ENCODE measurements at regions not wholly inside any gene's neighbourhood (a gene's known extent, or its start where the extent isn't known, plus 50 kb on each side); places are given as distances from the start of the nearest gene placed in this dataset.

DNA sequence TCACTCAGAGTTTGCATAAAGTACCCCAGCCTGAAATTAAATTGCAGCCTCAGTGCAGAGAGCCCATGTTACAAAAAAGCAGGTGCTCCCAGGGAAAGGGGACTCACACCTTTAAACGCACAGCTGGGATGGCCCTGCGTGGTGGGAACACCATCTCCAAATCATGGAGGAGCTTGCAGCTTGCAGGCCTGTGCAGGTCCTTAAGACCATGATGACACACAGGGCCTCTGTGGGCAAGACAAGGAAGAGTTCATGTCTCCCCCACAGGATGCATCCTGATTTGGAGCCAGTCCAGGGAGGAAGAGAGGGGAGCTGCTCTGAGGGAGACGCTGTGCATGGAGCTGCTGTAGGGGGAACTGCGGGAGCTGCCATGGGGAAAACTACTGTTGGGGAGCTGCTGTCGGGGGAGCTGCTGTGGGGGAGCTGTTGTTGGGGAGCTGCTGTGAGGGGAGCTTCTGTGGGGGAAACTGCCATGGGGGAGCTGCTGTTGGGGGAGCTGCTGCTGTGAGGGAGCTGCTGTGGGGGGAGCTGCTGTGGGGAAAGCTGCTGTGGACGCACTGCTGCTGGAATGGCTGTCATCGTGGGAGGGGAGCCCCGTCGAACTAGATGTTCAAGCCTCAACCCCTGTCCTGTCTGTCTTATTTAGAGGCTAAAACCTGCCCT, 113.9 kb downstream of the MATN1 start:
- no peak for DNase-seq (ENCODE audit: low spot score)

DNA sequence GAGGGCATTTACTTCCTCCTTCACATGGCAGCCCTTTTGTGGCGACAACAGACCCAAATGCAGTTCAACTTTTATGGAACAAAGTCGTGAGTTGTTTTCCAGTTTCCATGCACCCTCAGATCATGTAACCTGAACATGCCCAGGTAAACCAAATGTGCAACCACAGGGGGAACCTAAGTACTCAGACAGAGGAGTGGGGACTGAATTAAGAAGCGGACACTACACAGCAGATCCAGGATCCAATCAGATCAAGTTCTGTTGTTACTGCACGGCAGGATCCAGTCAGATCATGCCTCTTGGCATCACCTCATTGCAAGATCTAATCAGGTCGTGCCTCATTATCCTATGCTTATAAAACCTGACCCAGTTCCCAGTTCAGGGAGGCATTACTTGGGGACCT, 115.7 kb downstream of the MATN1 start:
- no peak for DNase-seq (ENCODE audit: low spot score)

DNA sequence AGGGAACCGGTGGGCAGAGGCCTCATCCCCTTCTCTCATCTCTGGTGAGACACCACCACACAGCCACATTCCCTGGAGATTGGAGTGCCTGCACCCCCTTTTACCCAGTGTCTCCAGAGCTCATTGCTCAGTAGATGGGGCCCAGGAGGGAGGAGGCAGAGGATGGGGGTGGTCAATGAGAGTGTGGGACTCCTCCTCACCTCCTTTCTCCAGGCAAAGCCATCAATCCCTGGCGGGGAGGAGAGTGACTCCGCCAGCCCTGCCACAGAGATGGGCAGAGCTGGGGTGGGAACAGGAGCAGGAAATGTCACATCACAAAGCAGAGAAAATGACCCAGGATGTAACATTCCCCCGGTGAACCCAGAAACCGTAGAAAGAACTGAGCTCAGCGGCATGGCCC, 117.2 kb downstream of the MATN1 start:
- DNase-seq (ENCODE audit: low spot score): no peak

DNA sequence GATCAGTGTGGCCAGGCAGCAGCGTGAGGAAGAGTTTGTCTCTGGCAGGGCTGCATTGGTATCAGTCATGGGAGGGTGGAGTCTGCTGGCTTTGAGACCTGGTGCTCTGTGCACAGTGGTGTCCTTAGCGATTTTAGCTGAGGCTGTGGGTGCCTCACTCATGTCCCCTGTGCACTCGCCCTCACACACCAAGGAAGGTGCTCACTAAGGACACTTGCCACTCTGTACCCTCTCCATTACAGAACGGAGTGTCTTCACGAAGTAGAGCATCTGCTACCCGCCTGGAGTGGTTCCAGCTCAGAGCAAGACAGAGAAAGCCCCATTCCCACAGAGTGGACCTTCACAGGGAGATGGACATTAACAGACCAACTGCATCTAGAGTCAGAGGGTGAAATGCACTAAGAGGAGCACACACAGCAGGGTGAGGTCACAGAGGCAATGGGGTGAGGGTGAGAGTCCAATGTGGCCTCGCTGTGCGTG, 117.9 kb downstream of the MATN1 start:
- no peak for DNase-seq (ENCODE audit: low spot score)

DNA sequence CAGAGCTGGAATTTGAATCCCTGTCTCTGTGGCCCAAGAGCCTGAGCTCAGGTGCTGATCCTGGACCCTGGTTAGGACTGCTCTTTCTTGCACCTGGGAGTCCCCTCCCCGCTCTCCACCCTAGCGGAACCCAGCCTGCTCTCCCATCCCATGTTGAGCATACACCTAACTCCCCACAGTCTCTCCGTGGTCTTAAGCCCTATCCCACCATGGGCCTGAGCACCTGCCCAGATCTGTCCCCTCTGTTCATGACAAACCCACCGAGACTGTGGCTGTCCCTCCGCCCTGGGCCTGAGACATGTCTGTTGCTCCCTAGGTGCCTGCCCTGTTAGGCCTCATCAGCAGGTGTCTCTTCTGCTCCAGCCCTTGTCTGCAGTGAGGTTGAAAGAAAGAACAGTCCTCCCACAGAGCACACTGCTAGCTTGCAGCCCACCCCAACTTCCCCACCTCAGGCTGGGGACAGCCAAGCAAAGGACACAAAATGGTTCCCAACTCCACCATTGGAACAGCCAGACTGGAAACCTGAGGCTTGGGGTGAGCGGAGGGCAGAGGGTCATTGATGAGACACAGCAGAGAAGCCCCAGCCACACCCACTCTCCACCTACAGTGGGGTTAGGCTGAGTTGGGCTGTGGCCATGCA, 118.5 kb downstream of the MATN1 start:
- DNase-seq (ENCODE audit: low spot score): no peak

DNA sequence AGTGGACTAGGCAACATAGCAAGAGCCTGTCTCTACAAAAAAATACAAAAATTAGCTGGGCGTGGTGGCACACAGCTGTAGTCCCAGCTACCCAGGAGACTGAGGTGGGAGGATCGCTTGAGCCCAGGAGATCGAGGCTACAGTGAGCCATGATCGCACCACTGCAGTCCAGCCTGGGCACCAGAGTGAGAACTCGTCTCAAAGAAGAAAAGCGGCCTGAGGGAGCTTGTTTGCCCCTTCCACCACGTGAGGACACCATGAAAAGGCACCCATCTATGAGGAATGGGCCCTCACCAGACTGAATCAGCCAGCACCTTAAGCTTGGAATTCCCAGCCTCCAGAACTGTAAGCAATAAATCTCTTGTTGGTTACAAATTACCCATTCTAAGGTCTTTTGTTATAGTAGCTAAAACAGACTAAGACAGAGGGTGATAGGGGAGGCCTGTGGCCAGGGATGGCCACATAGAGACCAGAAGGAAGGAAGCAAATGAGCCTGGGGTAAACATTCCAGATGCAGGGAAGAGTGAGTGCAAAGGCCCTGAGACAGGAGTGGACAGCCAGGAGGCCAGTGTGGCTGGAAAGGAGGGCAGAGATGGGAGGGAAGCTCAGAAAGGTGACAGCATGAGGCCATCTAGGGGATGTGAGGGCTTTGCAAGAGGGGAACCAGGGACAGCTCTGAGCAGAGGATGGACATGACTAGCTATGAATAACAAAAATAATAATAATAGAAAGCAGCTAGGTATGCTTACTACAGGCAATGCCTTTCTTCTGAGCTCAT, 120.1 kb downstream of the MATN1 start:
- DNase-seq (ENCODE audit: low spot score): no peak

DNA sequence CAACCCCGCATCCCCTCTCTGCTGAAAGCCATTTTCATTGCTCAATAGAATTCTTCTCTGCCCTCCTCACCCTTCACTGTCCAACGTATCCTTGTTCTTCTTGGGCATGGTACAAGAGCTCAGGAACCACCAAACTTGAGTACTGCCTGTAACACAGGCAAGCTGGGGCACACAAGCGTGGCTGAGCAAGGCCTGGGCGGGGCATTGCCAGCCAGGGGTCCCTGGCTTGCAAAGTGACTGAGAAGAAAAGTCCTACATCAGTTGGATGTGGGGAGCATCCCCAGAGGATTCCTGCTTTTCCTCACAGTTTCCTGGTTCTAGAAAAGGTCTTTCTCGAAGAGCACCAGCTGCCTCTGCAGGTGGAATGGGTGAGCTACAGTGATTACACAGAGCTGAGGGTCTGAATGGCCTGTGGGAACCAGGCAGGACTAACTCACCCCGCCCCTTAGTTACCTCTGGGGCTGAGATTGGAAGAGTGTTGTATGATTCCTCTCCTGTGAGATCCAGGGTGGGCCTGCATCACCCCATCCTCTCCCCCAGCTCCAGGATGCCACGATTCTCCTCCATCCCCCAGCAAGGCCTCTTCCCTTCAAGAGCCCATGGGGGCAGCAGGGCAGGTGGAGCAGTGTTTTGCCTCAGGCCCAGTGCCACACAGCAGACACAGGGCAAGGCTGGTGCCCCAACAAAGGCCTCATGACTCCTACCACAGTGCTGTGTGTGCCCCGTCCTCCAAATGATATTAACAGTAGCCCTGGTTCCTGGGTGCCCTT, 121.9 kb downstream of the MATN1 start:
- DNase-seq (ENCODE audit: low spot score): no peak

DNA sequence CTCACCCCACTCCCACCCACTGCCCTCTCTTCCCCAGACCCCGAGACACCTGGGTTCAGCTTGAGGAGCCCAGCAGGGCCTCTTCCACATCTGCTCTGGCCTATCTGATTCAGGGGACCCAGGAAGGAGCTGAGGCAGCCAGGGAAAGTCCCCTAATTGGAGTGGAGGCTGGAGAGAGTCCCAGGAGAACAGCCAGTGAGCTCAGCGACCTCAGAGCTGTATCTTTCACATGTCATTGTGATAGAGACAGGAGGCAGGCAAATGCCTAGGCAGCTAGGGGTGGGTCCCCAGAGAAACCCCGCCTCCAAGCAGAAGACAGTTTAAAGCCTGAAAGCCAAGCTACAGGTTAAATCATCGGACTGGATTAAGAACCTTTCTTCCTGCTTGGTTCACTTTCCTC, 122.7 kb downstream of the MATN1 start:
- DNase-seq (ENCODE audit: low spot score): no peak

DNA sequence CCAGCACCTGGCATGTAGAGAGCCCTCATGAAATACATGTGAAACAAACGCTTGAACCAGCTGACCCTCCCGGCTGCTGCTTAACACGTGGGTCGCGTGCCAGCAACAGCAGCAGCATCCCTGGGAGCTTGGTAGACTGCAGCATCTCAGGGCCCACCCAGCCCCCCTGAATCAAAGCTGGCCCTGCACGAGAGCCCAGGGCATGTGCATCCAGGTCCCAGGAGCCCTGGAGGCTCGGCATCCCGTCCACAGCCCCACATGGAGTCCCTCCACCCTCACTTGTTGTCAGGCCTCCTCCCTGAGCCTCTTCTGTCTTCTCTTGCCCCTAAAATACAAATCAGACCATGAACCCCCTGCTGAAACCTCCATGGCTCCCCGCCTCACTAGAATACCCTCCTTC, 123.1 kb downstream of the MATN1 start:
- DNase-seq (ENCODE audit: low spot score): no peak

DNA sequence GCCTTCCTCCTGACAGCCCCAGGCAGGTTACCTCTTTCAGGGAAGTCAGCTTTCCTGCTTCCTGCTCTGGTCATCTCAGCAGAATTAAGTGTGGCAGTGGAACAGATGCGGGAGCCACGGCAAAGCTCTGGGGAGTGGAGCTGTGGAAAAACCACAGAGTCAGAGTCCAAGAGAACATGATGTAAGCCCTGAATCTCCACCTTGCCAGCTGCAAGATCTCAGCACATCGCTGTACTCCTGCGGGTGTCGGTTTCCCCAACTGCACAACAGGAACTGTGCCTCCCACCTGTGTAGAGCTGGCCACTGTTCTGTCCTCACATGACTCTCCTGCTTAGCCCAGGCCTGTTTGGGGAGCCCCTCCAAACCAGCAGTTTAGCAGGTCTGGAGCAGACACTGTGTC, 123.7 kb downstream of the MATN1 start:
- no peak for DNase-seq (ENCODE audit: low spot score)

DNA sequence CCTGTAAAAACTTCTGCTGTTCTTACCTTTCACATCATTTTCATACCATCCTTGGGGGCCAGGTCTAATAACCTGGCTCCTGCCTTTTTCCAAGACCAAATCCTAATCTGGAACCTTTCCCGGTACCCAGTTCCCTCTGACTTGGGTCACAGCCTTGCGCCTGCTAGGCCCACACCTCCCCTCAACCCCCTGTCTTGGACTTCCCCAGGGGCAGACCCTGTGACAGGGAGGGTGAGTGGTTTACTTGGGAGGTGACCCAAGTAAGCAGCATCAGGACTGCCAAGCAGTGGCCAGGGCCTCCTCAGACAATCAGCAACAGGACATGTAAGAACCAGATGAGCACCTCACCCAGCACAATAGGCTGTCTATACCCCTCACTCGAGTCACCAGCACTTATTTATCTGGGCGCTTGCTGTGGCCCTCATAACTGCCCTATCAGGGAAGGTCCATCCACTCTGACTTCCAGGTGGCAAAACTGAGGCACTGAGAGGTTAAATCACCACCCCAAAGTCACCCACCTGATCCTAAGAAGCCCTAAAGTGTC, 124.7 kb downstream of the MATN1 start:
- DNase-seq (ENCODE audit: low spot score): no peak

DNA sequence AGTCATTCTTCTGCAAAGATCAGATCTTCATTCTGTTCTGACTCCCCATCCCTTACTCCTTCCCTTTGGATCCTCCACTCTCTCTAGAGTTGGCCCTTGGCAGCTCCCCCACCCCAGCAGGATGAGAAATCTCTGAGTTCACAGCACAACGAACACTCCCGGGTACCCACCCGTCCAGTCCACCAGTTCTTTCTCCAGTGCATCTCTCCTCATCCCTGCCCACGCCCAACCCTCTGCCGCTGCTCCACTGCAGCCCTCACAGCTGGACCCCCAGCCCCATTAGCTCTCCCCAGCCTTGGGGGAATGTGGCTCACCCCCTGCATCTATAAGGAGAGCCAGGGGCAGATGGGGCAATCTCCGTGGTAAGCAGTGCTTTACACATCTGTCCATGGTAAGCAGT, 125.7 kb downstream of the MATN1 start:
- DNase-seq (ENCODE audit: low spot score): no peak

DNA sequence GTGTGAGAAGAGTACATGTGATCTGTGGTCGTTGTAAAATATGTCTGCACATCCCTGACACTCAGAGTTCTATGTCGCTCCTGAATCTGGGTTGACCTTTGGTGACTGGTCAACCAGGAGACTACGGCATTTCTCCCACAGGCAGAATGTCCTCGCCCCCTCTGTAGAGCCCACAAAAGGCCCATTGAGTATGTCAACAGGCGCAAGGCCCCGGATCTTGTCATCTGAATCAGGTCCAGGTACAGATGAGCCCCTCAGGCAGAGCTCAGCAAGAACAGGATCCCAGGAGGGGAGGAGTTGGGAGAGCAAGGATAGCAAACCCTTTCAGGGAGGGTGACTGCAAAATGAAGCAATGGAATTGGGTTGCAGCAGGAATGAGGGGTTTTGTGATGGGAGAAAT, 126.5 kb downstream of the MATN1 start:
- DNase-seq (ENCODE audit: low spot score): no peak

DNA sequence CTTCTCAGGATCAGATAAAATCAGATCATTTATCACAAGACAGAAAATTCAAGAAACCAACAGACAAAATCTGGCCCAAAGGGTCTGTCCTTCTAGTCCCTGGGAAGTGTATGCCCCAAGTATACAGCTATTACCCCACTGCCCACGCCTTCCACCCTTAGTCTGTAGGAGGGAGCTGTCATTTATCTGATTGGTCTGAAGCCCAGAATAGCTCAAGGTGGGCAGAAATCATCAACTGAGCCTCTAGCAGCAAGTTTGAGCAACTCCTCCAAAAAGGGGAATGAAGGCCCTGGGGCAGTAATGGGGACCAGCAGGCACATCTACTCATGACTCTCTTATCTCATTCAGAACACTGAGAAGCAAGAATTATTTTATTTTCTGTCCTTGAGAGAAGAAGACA, 126.9 kb downstream of the MATN1 start:
- no peak for DNase-seq (ENCODE audit: low spot score)

DNA sequence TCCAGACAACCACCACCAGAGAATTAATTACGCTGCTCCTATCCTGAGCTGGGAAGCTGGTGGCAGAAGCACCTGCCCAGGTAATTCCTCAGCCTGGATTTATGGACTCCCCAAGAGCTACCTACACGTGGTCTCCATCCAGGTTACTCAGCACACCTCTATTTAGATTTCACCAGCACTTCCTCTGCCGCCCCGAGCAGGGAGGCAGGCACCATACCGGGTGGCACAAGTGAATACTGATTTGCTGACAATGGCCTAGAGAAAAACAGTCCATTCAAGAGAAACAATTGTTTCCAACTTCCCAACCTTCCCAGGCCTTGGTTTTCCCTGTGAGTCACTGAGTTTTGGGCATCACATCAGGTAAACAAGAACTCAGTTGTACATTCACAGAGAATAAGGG, 134.3 kb downstream of the MATN1 start:
- DNase-seq (ENCODE audit: low spot score): no peak

DNA sequence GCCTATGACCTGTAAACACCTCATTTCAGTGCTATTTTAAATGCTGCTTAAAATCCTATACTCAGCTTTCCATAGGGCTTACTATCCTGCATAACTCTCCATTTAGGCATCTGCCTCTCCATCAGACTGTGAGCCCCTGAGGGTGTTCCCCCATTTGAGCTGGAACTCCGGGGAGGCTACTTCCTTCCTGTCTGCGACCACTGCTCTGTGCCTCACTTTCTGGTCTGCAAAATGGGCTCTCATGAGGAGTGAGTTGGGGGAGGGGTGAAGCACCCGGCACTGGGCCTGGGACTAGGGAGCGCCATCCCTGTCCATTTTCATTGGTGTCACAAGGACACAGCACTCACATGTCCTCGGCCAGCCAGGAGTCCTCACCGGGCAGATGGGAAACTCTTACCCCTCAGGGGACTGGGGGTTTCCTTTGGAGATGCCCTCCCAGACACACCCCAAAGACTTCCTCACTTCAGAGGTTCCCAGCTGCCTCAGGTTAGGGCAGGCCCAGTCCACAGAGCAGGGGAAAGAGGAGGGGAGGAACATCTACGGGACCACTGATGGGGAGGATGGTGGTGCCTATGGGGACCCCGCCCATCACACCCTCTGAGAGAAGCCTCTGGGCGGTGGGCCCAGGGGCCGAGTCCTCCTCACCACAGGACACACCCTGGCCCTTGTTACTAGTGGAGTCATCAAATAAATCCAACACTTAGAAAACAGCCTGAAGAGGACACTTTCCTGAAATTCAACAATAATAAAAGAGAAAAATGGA, 134.9 kb downstream of the MATN1 start:
- no peak for DNase-seq (ENCODE audit: low spot score)

DNA sequence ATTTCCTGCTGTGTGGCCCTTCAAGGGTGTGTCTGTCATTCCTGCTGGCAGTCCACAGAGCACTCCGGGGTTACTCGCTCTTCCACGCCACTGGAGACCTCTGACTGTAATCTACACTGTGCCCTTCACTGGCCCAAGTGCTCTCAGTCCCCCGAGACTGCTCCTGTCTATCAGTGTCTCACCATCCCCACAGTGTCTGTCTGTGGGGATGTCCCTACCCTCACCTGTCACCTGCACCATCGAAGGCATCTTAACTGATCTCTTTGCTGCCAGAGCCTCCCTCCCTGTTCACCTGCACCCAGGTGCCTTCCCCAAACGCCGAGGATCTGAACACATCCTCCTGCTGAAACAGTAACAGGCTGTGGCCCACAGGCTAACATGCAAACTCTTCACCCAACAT, 136.7 kb downstream of the MATN1 start:
- DNase-seq (ENCODE audit: low spot score): no peak

DNA sequence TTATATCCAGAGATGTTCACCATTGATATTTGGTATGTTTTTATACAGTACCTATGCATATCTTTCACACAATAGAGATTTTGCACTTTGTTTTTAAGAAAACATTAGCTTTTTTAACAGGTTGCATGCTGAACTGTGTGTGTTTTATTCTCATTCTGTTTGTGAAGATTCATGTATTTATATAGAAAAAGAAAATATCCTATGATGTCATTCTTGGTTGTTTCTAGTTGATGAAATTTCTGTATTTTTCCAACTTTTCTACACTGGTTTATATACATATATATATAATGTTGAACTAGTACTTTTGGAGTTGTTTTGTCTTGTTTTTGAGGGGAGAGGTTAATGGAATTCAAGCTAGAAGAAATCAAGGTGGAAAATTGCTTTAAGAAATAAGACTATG, 143.8 kb downstream of the MATN1 start:
- DNase-seq (ENCODE audit: low spot score): no peak

DNA sequence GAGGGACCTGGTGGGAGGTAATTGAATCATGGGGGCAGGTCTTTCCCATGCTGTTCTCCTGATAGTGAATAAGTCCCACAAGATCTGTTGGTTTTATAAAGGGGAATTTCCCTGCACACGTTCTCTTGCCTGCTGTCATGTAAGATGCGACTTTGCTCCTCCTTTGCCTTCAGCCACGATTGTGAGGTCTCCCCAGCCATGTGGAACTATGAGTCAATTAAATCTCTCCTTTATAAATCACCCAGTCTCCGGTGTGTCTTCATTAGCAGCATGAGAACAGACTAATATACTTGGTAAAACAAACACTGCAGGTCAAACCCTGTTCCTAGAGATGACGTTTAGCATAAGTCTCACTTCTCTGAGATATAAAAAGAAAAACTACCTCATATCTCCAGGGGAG, 148.3 kb downstream of the MATN1 start:
- DNase-seq (ENCODE audit: low spot score): no peak

DNA sequence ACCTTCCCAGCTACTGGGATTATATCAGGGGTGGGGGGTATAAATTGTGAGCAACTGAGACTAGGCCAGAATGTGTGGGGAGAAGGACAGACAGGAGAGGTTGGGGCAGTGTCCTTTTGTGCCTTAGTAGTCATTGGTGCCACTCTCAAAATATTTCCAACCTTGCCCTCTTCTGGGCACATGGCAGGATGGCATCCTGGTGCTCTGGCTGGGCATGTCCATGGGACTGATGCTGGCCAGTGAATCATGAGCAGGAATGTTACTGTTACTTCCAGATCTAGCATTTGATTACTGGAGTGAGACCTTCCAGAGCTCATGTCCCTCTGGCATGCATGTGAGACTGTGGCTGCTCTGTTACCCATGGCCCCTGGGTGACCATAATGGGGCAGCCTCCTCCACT, 151.2 kb downstream of the MATN1 start:
- DNase-seq (ENCODE audit: low spot score): no peak

DNA sequence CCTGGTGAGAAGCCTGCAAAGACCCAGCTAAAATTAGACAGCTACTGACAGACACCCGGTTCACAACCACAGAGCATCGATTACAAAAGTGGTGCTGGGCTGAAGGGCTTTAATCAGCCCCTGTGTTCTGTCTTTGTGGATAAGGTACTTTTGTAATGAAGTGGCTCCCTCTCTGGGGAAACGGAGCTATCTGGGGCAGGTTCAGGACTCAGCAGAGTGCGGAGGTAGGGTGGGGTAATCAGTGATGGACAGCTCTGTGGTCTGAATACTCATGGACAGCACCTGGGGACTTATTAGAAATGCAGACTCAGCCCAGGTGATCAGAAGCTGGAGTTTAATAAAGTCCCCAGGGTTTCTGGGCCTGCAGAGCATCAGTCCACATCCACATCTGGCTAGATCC, 152.0 kb downstream of the MATN1 start:
- no peak for DNase-seq (ENCODE audit: low spot score)

DNA sequence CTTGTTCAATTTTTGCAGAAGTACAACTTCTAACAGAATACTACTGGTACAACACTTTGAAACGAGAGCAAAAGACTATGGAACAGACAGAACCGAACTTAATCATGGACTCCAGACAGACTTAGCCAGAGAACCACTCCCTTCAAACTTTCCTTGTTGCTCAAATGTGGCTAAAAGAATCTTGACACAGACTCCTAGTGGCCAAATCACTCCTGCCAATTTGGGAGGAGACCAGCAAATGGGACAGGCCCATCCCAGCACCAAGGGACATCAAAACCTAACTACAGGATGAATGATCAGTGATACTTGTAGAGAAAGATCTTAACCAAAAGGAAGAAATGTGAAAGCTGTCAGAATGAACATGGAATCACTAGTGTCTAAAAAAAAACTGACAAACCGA, 154.0 kb downstream of the MATN1 start:
- DNase-seq (ENCODE audit: low spot score): no peak

Measured in Ammon's horn (tissue), 1 donor.